ENCODE measurements at regions not wholly inside any gene's neighbourhood (a gene's known extent, or its start where the extent isn't known, plus 50 kb on each side); places are given as distances from the start of the nearest gene placed in this dataset.
"Not testable (repeated sequence)": the region's sequence is repeated elsewhere in the genome, so short reads cannot be mapped to it uniquely, and the experiment has no call there.

DNA sequence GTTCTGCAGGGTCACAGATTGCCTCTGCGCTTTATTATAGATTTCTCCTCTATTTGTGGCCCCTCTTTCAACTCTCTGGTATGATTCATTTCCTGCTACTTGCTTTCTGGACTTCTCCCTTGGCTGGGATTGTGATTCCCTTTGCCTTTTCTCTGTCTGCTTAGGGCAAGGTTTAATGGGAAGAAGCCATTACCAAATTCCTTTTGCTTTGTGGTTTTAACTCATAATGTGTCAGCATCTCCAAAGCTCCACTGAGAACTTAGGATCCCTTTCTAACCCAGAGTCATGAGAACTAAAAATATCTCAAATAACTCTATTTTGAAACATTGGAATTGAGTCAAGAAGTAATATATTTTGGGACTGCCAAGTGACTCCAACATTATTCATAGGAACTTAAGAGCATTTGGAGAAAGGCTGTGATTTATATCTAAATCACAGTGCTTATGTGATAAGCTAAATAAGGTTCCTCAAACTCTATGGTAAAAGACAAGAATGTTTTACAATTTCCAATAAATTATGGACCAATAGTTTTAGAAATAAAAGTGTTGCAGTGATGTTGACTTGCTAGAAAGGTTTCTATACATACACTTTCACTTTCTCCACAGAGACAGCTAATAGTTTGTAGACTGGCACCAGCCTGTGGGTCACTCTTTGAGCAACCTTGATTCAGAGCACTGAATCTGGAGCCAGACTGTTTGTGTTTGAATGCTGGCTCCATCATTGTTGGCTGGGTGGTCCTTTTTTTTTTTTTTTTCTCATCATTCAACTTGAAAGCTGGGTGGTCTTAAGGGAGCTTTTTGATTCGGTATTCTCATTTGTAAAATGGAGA, 93.9 kb downstream of the DACT1 start:
- DNase-seq, result no peak

- no peak for DNase-seq
These were observed 94.6 kb downstream of the DACT1 start for GRCh38 chr14:58732387-58732786.

DNA sequence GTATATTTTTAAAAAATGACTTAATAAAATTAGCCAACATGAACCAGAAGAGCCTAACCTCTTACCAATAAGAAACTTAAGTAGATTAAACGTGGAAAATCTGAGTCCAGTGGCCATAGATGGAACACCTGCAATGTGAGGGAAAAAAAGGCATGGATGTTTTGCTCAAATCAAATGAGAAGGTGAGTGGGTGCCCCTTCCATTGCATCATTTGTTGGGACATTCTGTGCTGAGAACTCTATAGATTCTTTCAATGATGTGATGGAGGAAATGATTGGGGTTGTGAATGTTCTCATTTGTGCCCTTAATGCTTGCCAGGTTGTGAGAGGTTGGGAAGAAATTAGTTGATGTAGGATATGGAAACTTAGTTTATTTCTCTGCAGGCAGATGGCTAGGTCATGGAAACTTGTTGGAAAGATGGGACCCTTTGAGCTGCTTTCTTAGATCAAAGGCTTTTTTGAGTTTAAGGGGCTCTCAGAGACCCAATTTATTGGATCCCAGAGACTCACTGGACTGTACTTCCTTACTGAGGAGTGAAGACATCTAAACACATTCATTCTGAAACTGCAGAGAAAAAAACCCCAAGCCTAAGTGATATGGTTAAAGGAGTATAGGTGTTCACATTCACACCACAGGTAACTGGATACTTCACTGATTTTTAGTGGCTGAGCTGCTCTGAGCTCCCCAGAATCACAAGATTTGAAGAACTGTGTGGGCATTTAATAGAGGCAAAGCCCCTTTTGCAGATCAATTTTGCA, 95.9 kb downstream of the DACT1 start:
- no peak for DNase-seq

- DNase-seq, result no peak
These were observed 97.8 kb downstream of the DACT1 start for GRCh38 chr14:58735596-58735995.

DNA sequence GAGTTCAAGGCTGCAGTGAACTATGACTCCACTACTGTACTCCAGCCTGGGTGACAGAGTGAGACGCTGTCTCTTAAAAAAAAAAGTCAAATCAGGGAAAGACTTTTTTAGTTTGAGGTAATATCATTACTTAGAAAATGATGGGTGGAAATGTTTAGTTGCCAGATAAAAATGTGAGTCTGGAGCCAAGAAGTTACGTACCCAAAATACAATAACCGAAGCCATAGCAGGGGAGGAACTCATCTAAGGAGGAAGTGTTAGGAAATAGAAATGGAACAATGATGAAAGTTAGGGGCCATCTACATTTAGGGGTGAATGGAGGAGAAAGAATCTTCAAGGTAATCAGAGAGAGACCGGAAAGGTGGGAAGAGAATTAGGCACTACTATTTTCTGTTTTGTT, 98.8 kb downstream of the DACT1 start:
- DNase-seq, result no peak

DNA sequence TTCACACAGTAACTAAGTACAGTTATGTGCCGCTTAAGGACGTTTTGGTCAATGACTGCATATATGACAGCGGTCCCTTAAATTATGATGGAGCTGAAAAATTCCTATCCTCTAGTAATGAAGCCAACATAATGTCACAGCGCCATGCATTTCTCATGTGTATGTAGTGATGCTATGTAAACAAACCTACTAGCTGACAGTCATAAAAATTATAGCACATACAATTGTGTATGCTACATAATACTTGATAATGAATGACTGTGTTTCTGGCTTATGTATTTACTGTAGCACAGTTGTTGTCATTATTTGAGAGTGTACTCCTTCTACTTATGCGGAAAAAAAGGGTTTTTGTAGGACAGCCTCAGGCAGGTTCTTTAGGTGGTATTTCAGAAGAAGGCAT, 99.7 kb downstream of the DACT1 start:
- DNase-seq, result no peak

DNA sequence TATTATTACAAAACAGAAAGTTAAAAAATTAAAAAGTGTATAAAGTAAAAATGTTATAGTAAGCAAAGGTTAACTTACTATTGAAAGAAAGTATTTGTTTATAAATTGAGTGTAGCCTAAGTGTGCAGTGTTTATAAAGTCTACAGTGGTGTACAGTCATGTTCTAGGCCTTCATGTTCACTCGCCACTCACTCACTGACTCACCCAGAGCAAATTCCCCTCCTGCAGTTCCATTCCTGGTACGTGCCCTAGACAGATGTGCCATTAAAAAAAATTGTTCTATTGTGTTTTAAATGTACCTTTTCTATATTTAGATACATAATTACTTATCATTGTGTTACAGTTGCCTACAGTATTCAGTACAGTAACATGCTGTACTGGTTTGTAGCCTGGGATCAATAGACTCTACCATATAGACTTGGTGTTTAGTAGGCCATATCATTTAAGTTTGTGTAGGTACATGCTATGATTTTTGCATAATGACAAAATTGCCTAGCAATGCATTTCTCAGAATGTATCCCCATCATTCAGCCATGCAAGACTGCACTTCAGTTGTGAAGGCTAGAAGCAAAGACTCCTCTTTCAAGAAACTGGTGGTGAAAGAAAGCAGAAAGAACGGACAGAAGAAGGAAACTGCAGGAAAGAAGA, 100.6 kb downstream of the DACT1 start:
- DNase-seq, result no peak

- DNase-seq, result no peak
These were observed 101.1 kb downstream of the DACT1 start for GRCh38 chr14:58738876-58739275.

DNA sequence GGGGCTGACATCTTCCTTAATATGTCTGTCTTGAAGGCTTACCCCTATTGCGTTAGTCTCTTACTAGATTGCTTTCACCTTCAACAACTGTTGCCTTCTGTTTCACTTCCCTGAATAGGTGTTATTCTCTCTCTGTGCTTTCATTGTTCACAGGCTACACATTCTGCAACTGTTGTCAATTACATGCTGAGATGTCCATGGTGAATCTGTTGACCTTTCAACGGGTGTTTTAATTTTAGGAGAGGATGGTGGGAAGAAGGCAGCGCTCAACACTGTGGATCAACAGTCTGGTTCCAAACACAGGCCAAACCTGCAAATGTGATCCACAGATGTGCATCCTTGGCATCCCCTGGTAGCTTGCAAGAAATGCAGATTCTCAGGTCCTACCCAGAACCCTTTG, 101.9 kb downstream of the DACT1 start:
- no peak for DNase-seq

DNA sequence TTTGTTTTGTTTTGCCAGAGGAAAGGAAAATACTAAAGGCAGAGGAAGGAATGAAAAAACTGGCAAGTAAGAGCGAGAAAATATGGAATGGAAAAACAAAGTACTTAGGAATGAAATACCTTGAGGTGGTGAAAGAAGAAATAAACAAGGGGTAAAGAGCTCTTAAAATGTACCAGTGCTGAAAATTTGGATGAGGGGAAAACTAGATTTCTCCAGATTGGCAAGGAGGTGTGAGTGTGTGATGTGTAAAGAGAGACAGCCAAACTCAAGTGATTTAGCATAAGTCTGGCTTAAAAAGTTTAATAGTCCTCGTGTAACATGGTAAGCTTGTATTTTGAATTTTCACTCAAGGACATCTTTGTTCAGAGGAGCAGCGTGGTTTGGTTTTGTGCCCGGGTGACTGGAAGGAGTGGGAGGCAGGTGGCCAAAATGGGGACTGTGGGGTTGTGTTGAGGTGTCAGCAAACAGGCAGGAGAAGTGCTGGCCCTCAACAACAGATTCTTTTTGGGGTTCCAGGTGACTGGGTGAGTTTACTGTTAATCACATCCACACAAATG, 102.7 kb downstream of the DACT1 start:
- DNase-seq, result no peak

DNA sequence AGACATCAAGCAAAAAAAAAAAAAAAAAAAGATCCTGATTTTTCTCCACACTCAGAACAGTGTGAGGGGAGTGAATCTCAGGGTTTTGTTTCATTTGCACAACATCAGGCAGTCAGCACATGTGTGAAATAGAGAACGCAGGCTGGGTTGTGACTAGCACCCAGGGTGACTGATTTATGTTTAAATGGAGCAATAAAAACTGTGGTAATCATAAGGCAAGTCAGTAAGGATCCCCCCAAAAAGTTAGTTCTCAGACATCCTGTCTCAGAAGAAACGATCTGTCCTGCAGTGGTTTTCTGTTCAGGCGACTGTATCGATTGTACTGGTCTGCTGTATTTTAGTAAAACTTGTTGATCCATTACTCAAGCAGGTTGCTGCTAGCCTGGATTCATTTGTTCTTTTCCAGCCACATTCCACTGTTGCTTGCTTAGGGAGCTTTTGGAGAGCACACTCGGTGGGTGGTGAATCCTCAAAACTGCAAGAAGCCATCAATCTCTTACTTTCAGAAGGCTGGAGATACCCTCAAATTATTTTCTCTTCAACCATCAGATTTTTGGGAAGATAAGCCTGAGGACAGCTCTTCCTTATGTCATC, 107.1 kb downstream of the DACT1 start:
- DNase-seq, result no peak

- no peak for DNase-seq
These were observed 108.5 kb downstream of the DACT1 start for GRCh38 chr14:58746261-58746660.

DNA sequence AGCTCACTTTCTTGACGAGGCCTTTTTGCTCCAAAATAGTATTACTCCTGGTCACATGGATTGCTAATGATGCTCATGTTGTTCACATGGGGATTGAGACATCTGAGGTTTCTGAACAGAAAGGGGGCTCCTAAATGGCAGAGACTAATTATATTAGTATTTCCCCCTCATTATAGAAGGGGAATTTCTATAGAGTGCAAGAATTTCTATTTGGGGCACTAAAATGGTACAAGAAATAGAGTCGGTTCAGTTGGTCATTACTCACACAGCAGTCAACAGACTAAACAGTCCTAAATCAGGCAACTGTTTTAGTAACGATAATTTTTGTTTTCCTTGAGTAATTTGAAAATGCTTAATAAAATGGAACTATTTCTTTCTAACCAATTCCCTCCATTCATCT, 108.9 kb downstream of the DACT1 start:
- no peak for DNase-seq

DNA sequence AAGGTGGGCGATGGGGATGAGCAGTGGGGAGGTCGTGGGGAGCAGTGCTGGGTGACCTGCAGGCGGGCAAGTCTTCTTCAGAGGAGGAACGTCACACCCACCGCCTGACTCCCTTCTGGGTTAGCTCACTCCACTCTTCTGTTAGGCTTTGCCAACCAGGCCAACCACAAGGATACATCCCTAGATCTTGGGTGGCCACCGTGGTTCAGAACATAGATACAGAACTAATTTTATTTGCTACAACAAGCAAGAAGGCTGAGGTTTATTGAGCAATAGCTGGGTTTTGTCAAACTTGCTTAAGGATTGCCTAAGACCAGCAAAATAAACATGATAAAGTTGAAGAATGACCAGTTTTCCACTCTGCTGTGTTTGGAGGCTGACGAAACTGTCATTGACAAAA, 109.4 kb downstream of the DACT1 start:
- no peak for DNase-seq

DNA sequence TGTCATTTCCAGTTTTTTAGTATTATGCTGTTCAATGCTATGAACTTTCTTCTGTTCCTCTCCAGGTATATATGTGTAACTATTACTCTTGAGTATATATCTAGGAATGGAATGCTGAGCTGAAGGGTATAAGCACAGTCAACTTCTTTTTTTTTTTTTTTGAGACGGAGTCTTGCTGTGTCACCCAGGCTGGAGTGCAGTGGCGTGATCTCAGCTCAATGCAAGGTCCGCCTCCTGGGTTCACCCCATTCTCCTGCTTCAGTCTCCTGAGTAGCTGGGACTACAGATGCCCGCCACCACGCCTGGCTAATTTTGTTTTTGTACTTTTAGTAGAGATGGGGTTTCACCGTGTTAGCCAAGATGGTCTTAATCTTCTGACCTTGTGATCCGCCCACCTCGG, 110.5 kb downstream of the DACT1 start:
- not testable (repeated sequence) for DNase-seq

DNA sequence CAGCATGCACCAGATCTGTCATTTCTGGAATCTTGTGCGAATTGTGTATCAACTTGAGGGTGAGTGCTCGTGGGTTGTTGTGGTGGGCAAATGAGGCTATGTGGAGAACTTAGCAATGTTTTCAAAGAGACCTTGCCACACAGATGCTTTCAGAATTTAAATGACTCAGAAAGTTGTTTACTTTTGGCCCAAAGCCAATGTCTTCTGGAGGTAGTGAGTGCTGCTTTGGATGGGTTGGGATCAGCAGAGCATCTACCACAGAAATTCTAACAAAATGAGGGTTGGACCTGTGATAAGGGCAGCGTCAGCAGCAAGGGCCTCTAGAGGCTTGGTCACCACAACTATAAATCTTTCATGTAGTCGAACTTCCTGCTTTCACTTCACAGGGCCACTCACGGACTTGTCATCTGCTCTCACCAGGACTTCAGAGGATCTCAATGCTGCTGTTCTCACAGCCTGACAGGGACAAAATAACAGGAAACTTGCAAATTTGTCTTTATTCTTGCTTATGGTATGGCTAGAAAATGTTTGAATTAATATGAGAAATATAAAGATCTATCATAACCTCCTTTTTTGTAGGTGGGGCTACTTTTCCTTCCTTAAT, 111.4 kb downstream of the DACT1 start:
- no peak for DNase-seq

DNA sequence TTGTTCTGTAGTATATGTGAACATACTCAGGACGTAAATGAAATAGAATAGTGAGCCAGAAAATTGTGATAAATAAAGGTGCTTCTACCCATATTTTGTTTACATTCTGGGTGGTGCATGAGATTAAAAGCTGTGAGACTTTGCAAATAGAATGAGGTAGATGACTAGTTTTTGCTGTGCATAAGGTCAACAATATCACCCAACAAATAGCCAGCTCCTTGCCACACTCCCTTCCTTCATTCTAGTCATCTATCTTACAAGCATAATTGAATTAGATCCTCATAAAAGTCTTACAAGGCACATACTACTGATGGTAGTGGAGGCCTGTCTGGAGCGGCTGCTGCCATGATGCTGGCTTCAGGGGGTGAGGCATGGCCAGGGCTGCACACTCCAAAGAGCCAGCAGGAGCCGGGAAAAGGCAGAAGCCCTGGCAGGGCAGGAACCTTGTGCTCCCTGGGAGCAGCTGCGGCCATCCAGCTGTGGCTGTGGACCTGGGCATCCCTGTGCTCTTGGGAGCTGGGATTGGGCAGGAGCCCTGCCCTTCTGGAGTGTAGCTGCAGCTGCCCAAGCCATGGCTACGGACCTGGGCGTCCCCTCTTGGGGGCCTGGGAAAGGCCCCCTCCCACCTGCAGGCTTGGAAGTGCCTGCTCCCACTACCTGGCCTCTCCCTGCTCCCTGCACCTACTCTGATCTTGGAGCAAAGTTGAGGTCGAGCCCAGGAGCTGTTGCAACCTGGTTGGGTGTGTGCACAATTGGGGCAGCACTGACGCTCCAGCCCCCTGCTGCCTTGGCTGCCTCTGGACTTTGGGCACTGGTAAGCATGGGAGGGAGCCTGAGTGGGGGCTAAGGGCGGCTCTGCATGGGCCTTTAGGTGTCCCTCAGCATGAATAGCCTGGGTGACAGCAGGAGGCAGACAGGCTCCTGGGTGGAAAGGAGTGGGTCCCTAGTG, 112.8 kb downstream of the DACT1 start:
- no peak for DNase-seq

GRCh38 chr14:58751788-58752187, 114.0 kb downstream of the DACT1 start:
- no peak for DNase-seq

- DNase-seq, result no peak
These were observed 114.5 kb downstream of the DACT1 start for GRCh38 chr14:58752289-58752688.

- DNase-seq, result no peak
These were observed 115.0 kb downstream of the DACT1 start for GRCh38 chr14:58752771-58753201.

Measured in stimulated activated CD4-positive, alpha-beta T cell treated with anti-CD3 and anti-CD28 coated beads, Interleukin-4, amount 100 ng/mL, for 1 hour (primary cell).